ENCODE measurements at regions not wholly inside any gene's neighbourhood (a gene's known extent, or its start where the extent isn't known, plus 50 kb on each side); places are given as distances from the start of the nearest gene placed in this dataset.

- TF ChIP-seq EZH2 (IDR thresholded peaks at IDR 0.05; ENCODE audit: borderline replicate concordance, low read length) (no peak), CTCF (IDR thresholded peaks at IDR 0.05; ENCODE audit: low read length) (no peak)
- H3F3A ChIP-seq (ENCODE audit: insufficient read depth, low read length): no peaks in the 10 kb centered on the region
- no peaks in the 10 kb centered on the region for H3K9me3 ChIP-seq (ENCODE audit: low read length)
- H3K4me1 ChIP-seq (ENCODE audit: insufficient read depth, low read length, severe bottlenecking): no peaks in the 10 kb centered on the region
- no peak overlapping the region for H3K4me3 ChIP-seq (ENCODE audit: low read depth, low read length, poor library complexity, severe bottlenecking)
- H3K27ac ChIP-seq (ENCODE audit: low read depth, low read length, poor library complexity, severe bottlenecking): no peak overlapping the region
- no peak overlapping the region for H2AFZ ChIP-seq (ENCODE audit: low read length)
- H3K4me2 ChIP-seq (ENCODE audit: low read length): no peak overlapping the region
- no peaks in the 10 kb centered on the region for H3K27me3 ChIP-seq (ENCODE audit: insufficient read depth, low read length)
- no peaks in the 10 kb centered on the region for H3K36me3 ChIP-seq (ENCODE audit: insufficient read depth, low read length)
- H3K9me2 ChIP-seq (ENCODE audit: low read depth, low read length): no peaks in the 10 kb centered on the region
- H3K79me2 ChIP-seq (ENCODE audit: insufficient read depth, low read length): no peaks in the 10 kb centered on the region
- H3K9ac ChIP-seq (ENCODE audit: low read length): no peak overlapping the region
- no peaks in the 10 kb centered on the region for H4K20me1 ChIP-seq (ENCODE audit: insufficient read depth, low read length)
These were observed 335.2 kb downstream of the RND3 start for GRCh38 chr2:150152230-150152629.

GRCh38 chr2:150150144-150150543 lies 337.3 kb downstream of the RND3 start:
- Histone ChIP-seq H3K4me1 (ENCODE audit: insufficient read depth, low read length, severe bottlenecking) (no peaks in the 10 kb centered on the region), H3K27me3 (ENCODE audit: insufficient read depth, low read length) (no peaks in the 10 kb centered on the region), H3K9me2 (ENCODE audit: low read depth, low read length) (no peaks in the 10 kb centered on the region), H2AFZ (ENCODE audit: low read length) (no peak overlapping the region), H3F3A (ENCODE audit: insufficient read depth, low read length) (no peaks in the 10 kb centered on the region), H3K36me3 (ENCODE audit: insufficient read depth, low read length) (no peaks in the 10 kb centered on the region), H4K20me1 (ENCODE audit: insufficient read depth, low read length) (no peaks in the 10 kb centered on the region), H3K27ac (ENCODE audit: low read depth, low read length, poor library complexity, severe bottlenecking) (no peak overlapping the region), H3K79me2 (ENCODE audit: insufficient read depth, low read length) (no peaks in the 10 kb centered on the region), H3K4me3 (ENCODE audit: low read depth, low read length, poor library complexity, severe bottlenecking) (no peak overlapping the region), H3K9me3 (ENCODE audit: low read length) (no peaks in the 10 kb centered on the region), H3K9ac (ENCODE audit: low read length) (no peak overlapping the region), H3K4me2 (ENCODE audit: low read length) (no peak overlapping the region)
- no peak for TF ChIP-seq EZH2 (IDR thresholded peaks at IDR 0.05; ENCODE audit: borderline replicate concordance, low read length)
- no peak for TF ChIP-seq CTCF (IDR thresholded peaks at IDR 0.05; ENCODE audit: low read length)

GRCh38 chr2:150147889-150148683 lies 339.4 kb downstream of the RND3 start:
- H3K9me2 ChIP-seq (ENCODE audit: low read depth, low read length): no peaks in the 10 kb centered on the region
- no peaks in the 10 kb centered on the region for H3K79me2 ChIP-seq (ENCODE audit: insufficient read depth, low read length)
- no peaks in the 10 kb centered on the region for H4K20me1 ChIP-seq (ENCODE audit: insufficient read depth, low read length)
- H3K9me3 ChIP-seq (ENCODE audit: low read length): no peaks in the 10 kb centered on the region
- H3K4me3 ChIP-seq (ENCODE audit: low read depth, low read length, poor library complexity, severe bottlenecking): no peak overlapping the region
- no peaks in the 10 kb centered on the region for H3K27me3 ChIP-seq (ENCODE audit: insufficient read depth, low read length)
- H3K9ac ChIP-seq (ENCODE audit: low read length): no peak overlapping the region
- no peaks in the 10 kb centered on the region for H3F3A ChIP-seq (ENCODE audit: insufficient read depth, low read length)
- TF ChIP-seq CTCF (IDR thresholded peaks at IDR 0.05; ENCODE audit: low read length): no peak
- no peak for TF ChIP-seq EZH2 (IDR thresholded peaks at IDR 0.05; ENCODE audit: borderline replicate concordance, low read length)
- no peaks in the 10 kb centered on the region for H3K4me1 ChIP-seq (ENCODE audit: insufficient read depth, low read length, severe bottlenecking)
- H2AFZ ChIP-seq (ENCODE audit: low read length): no peak overlapping the region
- no peak overlapping the region for H3K27ac ChIP-seq (ENCODE audit: low read depth, low read length, poor library complexity, severe bottlenecking)
- H3K4me2 ChIP-seq (ENCODE audit: low read length): no peak overlapping the region
- no peaks in the 10 kb centered on the region for H3K36me3 ChIP-seq (ENCODE audit: insufficient read depth, low read length)
